Keratinocyte (primary cell): ENCODE measurements at regions not wholly inside any gene's neighbourhood (a gene's known extent, or its start where the extent isn't known, plus 50 kb on each side); places are given as distances from the start of the nearest gene placed in this dataset.

Experiments used
- DNase-seq: peaks from one replicate; pipeline ENCODE4 v3.0.0-alpha.2; 2011; ENCODE audit warnings: low read depth, missing footprints, low spot score
- FAIRE-seq: peaks from 2 replicates; lab custom pipeline; 2011; peaks lifted over from hg19 to GRCh38; lab: Jason Lieb, UNC
- H2AFZ ChIP-seq: 2 replicates; pipeline ENCODE4 v1.6.0; 2012; ENCODE audit warnings: low read length, control low read depth, inconsistent platforms; ENCODE audit not compliant: control insufficient read depth
- H3K27ac ChIP-seq: 2 replicates; pipeline ENCODE4 v1.5.1; 2011; ENCODE audit warnings: low read length; ENCODE audit not compliant: control insufficient read depth, insufficient read depth
- H3K27me3 ChIP-seq: 3 replicates; pipeline ENCODE4 v1.6.0; 2011; ENCODE audit warnings: low read length; ENCODE audit not compliant: control insufficient read depth, insufficient read depth; ENCODE audit errors: extremely low read depth
- H3K36me3 ChIP-seq, 2 experiments: 2 replicates in 1 of 2; 3 replicates in 1 of 2; pipeline ENCODE4 v1.5.1; 2011; ENCODE audit warnings: low read length in 2 of 2, mild to moderate bottlenecking in 1 of 2; ENCODE audit not compliant: control insufficient read depth in 2 of 2, insufficient read depth in 2 of 2; ENCODE audit errors: extremely low read depth in 1 of 2
- H3K4me1 ChIP-seq: 3 replicates; pipeline ENCODE4 v1.5.1; 2011; ENCODE audit warnings: low read length; ENCODE audit not compliant: control insufficient read depth, insufficient read depth; ENCODE audit errors: extremely low read depth
- H3K4me2 ChIP-seq: 3 replicates; pipeline ENCODE4 v1.6.0; 2011; ENCODE audit warnings: low read depth, low read length; ENCODE audit not compliant: control insufficient read depth, insufficient read depth; ENCODE audit errors: extremely low read depth
- H3K4me3 ChIP-seq, 3 experiments: fragments of 200-600 bp in 1 of 3; sonication (generic) in 1 of 3; 2 replicates in 2 of 3; 3 replicates in 1 of 3; pipeline ENCODE4 v1.5.1; 2011 to 2016; ENCODE audit warnings: low read length in 3 of 3, mild to moderate bottlenecking in 3 of 3, control low read depth in 2 of 3, inconsistent platforms in 1 of 3, low read depth in 1 of 3, mixed read lengths in 1 of 3, mixed run types in 1 of 3, moderate library complexity in 1 of 3; ENCODE audit not compliant: control insufficient read depth in 2 of 3, insufficient read depth in 2 of 3; ENCODE audit errors: extremely low read depth in 1 of 3
- H3K79me2 ChIP-seq: 2 replicates; pipeline ENCODE4 v1.6.0; 2012; ENCODE audit warnings: low read length; ENCODE audit not compliant: control insufficient read depth, insufficient read depth
- H3K9ac ChIP-seq: 3 replicates; pipeline ENCODE4 v1.6.0; 2011; ENCODE audit warnings: low read length; ENCODE audit not compliant: control insufficient read depth, insufficient read depth; ENCODE audit errors: extremely low read depth
- H3K9me1 ChIP-seq: 3 replicates; pipeline ENCODE4 v1.6.0; 2011; ENCODE audit warnings: low read length; ENCODE audit not compliant: control insufficient read depth, insufficient read depth; ENCODE audit errors: extremely low read depth
- H3K9me3 ChIP-seq: 2 replicates; pipeline ENCODE4 v1.5.1; 2012; ENCODE audit warnings: low read depth, low read length; ENCODE audit not compliant: control insufficient read depth
- H4K20me1 ChIP-seq: 3 replicates; pipeline ENCODE4 v1.6.0; 2011; ENCODE audit warnings: low read length; ENCODE audit not compliant: control insufficient read depth, insufficient read depth; ENCODE audit errors: extremely low read depth
- EZH2 ChIP-seq: IDR thresholded peaks from one replicate; pipeline ENCODE4 v1.6.1; 2012; ENCODE audit warnings: inconsistent platforms, mild to moderate bottlenecking, low read length, moderate library complexity
- dilution Hi-C: fragments of 300-500 bp; cut with MboI; formaldehyde crosslinking; loops from one replicate; pipeline ENCODE4 v1.7.0; 2020; ENCODE audit warnings: low sequenced_read_pairs; ENCODE audit not compliant: extremely low pct_ligation_motif_present
- TF ChIP-seq, protein P1 (sequence below), 3 experiments: IDR thresholded peaks in 1 of 3; conservative IDR thresholded peaks in 1 of 3; optimal IDR thresholded peaks in 1 of 3; 2 replicates in 2 of 3; 3 replicates in 1 of 3; pipeline versions ENCODE3 to v1.5.1; 2011; ENCODE audit warnings: low read length in 3 of 3, mild to moderate bottlenecking in 3 of 3, moderate library complexity in 2 of 3, control low read depth in 1 of 3, inconsistent platforms in 1 of 3; ENCODE audit not compliant: insufficient read depth in 2 of 3; ENCODE audit errors: extremely low read depth in 1 of 3

DNA sequence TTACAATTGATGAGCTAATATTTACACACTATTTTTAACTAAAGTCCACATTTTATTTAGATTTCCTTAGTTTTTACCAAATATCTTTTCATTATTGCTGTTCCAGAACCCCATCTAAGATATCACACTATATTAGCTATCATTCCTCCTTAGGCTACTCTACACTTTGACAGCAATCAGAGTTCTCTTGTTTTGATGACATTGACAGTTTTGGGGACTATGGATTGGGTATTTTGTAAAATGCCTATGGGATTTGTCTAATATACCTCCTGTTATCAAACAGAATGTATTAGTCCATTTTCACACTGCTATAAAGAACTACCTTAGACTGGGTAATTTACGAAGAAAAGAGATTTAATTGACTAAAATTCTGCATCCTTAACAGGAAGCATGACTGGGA lies 489.1 kb downstream of the FOXG1 start:
- no peaks in the 10 kb centered on the region for H4K20me1 ChIP-seq
- H2AFZ ChIP-seq, result no peak overlapping the region
- H3K27ac ChIP-seq, result no peak overlapping the region
- no peaks in the 10 kb centered on the region for H3K27me3 ChIP-seq
- DNase-seq (no peak), FAIRE-seq (no peak)
- H3K4me2 ChIP-seq, result no peak overlapping the region
- TF ChIP-seq, protein P1, sequence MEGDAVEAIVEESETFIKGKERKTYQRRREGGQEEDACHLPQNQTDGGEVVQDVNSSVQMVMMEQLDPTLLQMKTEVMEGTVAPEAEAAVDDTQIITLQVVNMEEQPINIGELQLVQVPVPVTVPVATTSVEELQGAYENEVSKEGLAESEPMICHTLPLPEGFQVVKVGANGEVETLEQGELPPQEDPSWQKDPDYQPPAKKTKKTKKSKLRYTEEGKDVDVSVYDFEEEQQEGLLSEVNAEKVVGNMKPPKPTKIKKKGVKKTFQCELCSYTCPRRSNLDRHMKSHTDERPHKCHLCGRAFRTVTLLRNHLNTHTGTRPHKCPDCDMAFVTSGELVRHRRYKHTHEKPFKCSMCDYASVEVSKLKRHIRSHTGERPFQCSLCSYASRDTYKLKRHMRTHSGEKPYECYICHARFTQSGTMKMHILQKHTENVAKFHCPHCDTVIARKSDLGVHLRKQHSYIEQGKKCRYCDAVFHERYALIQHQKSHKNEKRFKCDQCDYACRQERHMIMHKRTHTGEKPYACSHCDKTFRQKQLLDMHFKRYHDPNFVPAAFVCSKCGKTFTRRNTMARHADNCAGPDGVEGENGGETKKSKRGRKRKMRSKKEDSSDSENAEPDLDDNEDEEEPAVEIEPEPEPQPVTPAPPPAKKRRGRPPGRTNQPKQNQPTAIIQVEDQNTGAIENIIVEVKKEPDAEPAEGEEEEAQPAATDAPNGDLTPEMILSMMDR (optimal IDR thresholded peaks at IDR 0.05 in 1 of 3, IDR thresholded peaks at IDR 0.05 in 1 of 3, conservative IDR thresholded peaks at IDR 0.05 in 1 of 3; ENCODE audit: extremely low read depth in 1 of 3, insufficient read depth in 2 of 3, low read length in 3 of 3), result no peak
- TF ChIP-seq EZH2, result no peak
- no peaks in the 10 kb centered on the region for H3K36me3 ChIP-seq
- H3K9ac ChIP-seq, result no peak overlapping the region
- no peaks in the 10 kb centered on the region for H3K9me1 ChIP-seq
- H3K4me3 ChIP-seq, result no peak overlapping the region
- peaks cover 2% of the 10 kb centered on the region for H3K9me3 ChIP-seq
- dilution Hi-C loops, result no loop called here
- no peaks in the 10 kb centered on the region for H3K79me2 ChIP-seq
- no peaks in the 10 kb centered on the region for H3K4me1 ChIP-seq

DNA sequence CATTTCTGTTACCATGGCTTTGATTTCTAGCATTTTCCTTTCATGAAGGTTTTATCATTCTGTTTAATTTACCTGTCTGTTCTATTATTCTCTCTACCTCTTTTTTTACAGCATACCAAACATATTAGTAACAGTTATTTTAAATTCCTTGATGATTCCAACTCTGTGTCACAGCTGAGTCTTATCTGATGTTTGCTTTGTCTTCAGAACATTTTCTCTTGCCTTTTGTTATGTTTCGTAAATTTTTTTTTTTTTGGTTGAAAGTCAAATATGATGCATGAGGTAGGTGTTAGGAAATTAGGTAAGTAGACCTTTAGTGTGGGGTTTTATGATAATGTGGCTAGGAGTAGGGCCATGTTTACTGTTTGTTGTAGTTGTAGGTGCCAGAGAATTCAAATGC lies 496.4 kb downstream of the FOXG1 start:
- Histone ChIP-seq H3K27me3 (no peaks in the 10 kb centered on the region), H3K4me2 (no peak overlapping the region), H2AFZ (no peak overlapping the region), H3K79me2 (no peaks in the 10 kb centered on the region), H3K4me3 (no peak overlapping the region), H3K9me3 (no peaks in the 10 kb centered on the region), H3K9me1 (no peaks in the 10 kb centered on the region), H3K27ac (no peak overlapping the region), H3K36me3 (no peaks in the 10 kb centered on the region), H3K9ac (no peak overlapping the region), H3K4me1 (peaks cover 5% of the 10 kb centered on the region), H4K20me1 (no peaks in the 10 kb centered on the region)
- DNase-seq (no peak), FAIRE-seq (no peak)
- TF ChIP-seq EZH2, result no peak
- TF ChIP-seq, protein P1 (optimal IDR thresholded peaks at IDR 0.05 in 1 of 3, IDR thresholded peaks at IDR 0.05 in 1 of 3, conservative IDR thresholded peaks at IDR 0.05 in 1 of 3; ENCODE audit: extremely low read depth in 1 of 3, insufficient read depth in 2 of 3, low read length in 3 of 3), result no peak
- dilution Hi-C loops, result no loop called here
